Epithelial cell of proximal tubule (primary cell): ENCODE measurements at regions not wholly inside any gene's neighbourhood (a gene's known extent, or its start where the extent isn't known, plus 50 kb on each side); places are given as distances from the start of the nearest gene placed in this dataset.

Experiments
- DNase-seq: peaks from one replicate; pipeline ENCODE4 v3.0.0-alpha.2; 2011; ENCODE audit warnings: low read depth
- H3K4me3 ChIP-seq: 2 replicates; pipeline ENCODE4 v1.5.1; 2011; ENCODE audit warnings: low read depth, mild to moderate bottlenecking, low read length
- TF ChIP-seq, protein P1 (sequence below): conservative IDR thresholded peaks from 2 replicates; pipeline ENCODE4 v1.5.1; 2012; ENCODE audit warnings: low read depth, mild to moderate bottlenecking, low read length

DNA sequence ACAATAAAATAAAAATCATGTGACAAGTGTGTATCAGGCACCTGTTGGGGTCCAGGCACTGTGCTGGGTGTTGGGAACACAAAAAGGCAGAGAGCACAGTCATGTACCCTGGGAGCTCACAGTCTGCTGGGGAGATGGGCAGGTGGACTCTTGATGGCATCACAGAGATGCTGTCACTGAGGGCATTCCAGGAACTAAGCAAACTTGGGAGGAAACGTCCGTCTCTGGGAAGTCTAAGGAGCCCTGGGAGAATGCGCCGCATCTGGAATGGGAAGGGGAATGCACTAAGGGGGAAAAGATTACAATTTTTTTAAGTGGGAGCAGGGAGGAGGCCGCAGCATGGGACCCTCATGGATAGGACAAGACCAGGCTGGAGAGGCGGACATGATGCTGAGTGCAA, 80.9 kb upstream of the ZNF423 start:
- DNase-seq, result no peak
- no peak overlapping the region for H3K4me3 ChIP-seq
- TF ChIP-seq, protein P1, sequence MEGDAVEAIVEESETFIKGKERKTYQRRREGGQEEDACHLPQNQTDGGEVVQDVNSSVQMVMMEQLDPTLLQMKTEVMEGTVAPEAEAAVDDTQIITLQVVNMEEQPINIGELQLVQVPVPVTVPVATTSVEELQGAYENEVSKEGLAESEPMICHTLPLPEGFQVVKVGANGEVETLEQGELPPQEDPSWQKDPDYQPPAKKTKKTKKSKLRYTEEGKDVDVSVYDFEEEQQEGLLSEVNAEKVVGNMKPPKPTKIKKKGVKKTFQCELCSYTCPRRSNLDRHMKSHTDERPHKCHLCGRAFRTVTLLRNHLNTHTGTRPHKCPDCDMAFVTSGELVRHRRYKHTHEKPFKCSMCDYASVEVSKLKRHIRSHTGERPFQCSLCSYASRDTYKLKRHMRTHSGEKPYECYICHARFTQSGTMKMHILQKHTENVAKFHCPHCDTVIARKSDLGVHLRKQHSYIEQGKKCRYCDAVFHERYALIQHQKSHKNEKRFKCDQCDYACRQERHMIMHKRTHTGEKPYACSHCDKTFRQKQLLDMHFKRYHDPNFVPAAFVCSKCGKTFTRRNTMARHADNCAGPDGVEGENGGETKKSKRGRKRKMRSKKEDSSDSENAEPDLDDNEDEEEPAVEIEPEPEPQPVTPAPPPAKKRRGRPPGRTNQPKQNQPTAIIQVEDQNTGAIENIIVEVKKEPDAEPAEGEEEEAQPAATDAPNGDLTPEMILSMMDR, result no peak

DNA sequence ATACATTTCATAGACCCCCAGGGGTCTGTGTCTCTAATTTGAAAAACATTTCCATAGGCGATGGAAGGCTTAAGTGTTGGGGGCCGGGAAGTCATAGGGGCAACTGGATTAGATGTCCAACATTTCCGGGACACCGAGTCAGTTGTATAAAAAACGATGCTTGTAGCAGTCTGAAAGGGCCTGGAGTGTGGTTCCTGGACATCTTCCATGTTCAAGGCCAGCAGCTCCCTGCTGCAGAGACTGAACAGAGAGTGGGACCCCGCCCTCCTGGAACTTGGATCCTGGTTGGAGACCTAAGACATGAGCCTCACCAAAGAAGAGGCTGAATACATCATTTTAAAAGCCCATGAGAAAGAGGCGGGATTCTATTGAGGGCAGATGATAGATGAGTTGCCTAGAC, 82.0 kb upstream of the ZNF423 start:
- no peak for DNase-seq
- TF ChIP-seq, protein P1, result no peak
- no peak overlapping the region for H3K4me3 ChIP-seq

DNA sequence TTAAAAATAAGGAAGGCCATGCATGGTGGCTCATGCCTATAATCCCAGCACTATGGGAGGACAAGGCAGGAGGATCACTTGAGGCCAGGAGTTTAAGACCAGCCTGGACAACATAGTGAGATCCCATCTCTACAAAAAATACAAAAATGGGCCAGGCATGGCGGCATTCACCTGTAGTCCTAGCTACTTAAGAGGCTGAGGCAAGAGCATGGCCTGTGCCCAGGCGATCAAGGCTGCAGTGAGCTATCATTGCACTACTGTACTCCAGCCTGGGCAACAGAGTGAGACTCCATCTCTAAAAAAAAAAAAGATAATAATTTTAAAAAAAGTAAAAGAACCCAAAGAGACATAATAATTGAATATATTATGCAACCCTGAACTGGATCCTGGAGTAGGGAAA, 83.6 kb upstream of the ZNF423 start:
- H3K4me3 ChIP-seq, result no peak overlapping the region
- DNase-seq, result no peak
- TF ChIP-seq, protein P1, result no peak

DNA sequence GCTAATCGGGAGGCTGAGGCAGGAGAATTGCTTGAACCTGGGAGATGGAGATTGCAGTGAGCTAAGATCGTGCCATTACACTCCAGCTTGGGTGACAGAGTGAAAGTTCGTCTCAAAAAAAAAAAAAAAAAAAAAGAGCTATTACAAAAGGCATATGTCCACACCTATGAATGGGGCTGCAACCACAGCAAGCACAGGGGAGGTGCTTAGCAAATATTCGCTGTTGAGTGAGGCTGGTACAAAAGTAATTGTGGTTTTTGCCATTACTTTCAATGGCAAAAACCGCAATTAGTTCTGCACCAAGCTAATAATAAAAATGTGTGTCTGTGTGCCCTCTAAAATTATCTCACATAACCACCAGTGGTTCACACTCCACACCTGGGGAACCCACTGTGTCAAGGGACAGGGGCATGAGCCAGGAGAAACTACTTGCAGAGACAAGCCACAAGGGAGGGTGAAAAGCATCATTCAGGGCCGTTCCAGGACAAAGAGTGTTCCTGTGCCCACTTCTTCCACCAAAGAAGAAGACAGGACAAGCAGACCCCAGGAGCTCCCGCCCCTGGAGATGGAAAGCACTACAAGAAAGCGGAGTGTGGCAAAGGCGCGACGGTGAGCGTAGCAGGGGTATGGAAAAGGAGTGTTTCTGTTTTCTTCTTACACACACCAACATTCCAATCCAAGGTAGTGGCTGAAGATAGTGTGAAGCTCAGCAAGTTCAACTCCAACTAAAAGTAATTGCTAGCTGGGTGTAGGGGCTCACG, 84.4 kb upstream of the CNEP1R1 start:
- no peak for DNase-seq
- no peak overlapping the region for H3K4me3 ChIP-seq
- TF ChIP-seq, protein P1, result no peak

DNA sequence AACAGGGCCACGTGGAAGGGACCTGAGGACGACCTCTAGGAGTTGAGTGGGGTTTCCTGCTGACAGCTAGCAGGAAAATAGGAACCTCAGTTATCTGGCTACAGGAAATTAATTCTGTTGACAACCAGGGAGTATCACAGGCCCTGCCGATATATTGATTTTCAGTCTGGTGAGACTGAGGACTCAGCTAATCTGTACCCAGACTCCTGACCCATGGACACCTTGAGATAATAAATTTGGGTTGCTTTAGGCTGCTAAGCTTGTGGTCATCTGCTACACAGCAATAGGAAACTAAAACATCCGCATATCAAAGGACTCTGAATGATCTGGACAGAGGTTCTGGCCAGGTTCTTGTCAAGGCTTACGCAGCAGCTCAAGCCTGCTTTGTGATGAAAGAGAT, 80.8 kb upstream of the CNEP1R1 start:
- H3K4me3 ChIP-seq, result no peak overlapping the region
- TF ChIP-seq, protein P1, result no peak
- no peak for DNase-seq

DNA sequence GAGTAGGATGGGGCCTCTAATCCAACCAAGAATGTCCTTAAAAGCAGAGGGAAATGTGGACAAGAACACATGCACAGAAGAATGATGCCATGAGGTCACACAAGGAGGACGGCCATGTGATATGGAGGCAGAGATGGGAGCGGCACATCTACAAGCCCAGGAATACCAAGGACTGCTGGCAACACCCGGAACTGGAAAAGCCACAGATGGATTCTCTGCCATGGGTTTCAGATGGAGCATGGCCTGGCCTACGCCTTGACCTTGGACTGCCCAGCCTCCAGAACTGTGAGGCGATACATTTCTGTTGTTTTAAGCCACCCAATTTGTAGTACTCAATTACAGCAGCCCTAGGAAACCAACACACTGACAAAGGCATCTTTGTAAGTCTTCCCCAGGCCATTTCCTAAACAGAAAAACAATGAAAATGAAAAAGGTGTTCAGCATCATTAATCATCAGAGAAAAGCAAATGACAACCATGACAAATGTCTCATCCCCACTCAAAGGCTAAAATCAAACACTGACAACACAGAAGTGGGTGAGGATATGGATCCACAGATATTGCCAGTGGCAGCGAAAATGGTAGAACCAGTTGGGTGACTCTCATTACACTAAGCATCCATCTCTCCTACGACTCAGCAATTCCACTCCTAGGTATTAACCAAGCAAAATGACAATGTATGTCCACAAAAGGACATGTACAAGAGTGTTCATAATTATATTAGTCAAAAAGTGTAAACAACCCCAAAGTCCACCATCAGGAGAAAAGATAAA, 76.9 kb upstream of the CNEP1R1 start:
- no peak for DNase-seq
- TF ChIP-seq, protein P1, result no peak
- H3K4me3 ChIP-seq, result no peak overlapping the region
